NCI-H748 treated with DMSO at 0.1 percent for 48 hours (cell line): ENCODE measurements at regions not wholly inside any gene's neighbourhood (a gene's known extent, or its start where the extent isn't known, plus 50 kb on each side); places are given as distances from the start of the nearest gene placed in this dataset.

ENCODE experiments used
- DNase-seq: peaks from one replicate; lab custom pipeline; 2025; lab: John Stamatoyannopoulos, UW

GRCh38 chr15:97026781-97027180, 696.3 kb downstream of the NR2F2 start:
- no peak for DNase-seq

- DNase-seq: no peak
Measured at GRCh38 chr15:97027772-97028171, 697.3 kb downstream of the NR2F2 start.

GRCh38 chr15:97030251-97030650, 699.8 kb downstream of the NR2F2 start:
- DNase-seq: no peak

GRCh38 chr15:97036301-97036700, 705.8 kb downstream of the NR2F2 start:
- DNase-seq: no peak

- no peak for DNase-seq
Measured at GRCh38 chr15:97037080-97037479, 706.6 kb downstream of the NR2F2 start.

GRCh38 chr15:97045666-97046421, 715.3 kb downstream of the NR2F2 start:
- no peak for DNase-seq

GRCh38 chr15:97052513-97052912, 722.0 kb downstream of the NR2F2 start:
- DNase-seq: no peak

GRCh38 chr15:97053635-97054034, 723.1 kb downstream of the NR2F2 start:
- DNase-seq: no peak

GRCh38 chr15:97057503-97057902, 727.0 kb downstream of the NR2F2 start:
- no peak for DNase-seq

GRCh38 chr15:97059281-97059680, 728.8 kb downstream of the NR2F2 start:
- no peak for DNase-seq

GRCh38 chr15:97061392-97061791, 730.9 kb downstream of the NR2F2 start:
- no peak for DNase-seq

- DNase-seq: no peak
Measured at GRCh38 chr15:97071668-97072067, 741.2 kb downstream of the NR2F2 start.

GRCh38 chr15:97072545-97072944, 742.0 kb downstream of the NR2F2 start:
- DNase-seq: no peak

- no peak for DNase-seq
Measured at GRCh38 chr15:97076011-97076410, 745.5 kb downstream of the NR2F2 start.

- no peak for DNase-seq
Measured at GRCh38 chr15:97077975-97078374, 747.5 kb downstream of the NR2F2 start.

GRCh38 chr15:97078591-97078990, 748.1 kb downstream of the NR2F2 start:
- DNase-seq: no peak

GRCh38 chr15:97081666-97082226, 751.2 kb downstream of the NR2F2 start:
- DNase-seq: no peak

GRCh38 chr15:97082830-97083229, 752.3 kb downstream of the NR2F2 start:
- DNase-seq: no peak

GRCh38 chr15:97084650-97085049, 754.1 kb downstream of the NR2F2 start:
- DNase-seq: no peak

GRCh38 chr15:97085731-97086130, 755.2 kb downstream of the NR2F2 start:
- DNase-seq: no peak

GRCh38 chr15:97087006-97087741, 756.7 kb downstream of the NR2F2 start:
- DNase-seq: no peak

- no peak for DNase-seq
Measured at GRCh38 chr15:97091093-97091492, 760.6 kb downstream of the NR2F2 start.

- DNase-seq: no peak
Measured at GRCh38 chr15:97092656-97093055, 762.2 kb downstream of the NR2F2 start.
